Subcutaneous abdominal adipose tissue (tissue), 5 donors: ENCODE measurements at regions not wholly inside any gene's neighbourhood (a gene's known extent, or its start where the extent isn't known, plus 50 kb on each side); places are given as distances from the start of the nearest gene placed in this dataset.
"Not testable (repeated sequence)": the region's sequence is repeated elsewhere in the genome, so short reads cannot be mapped to it uniquely, and the experiment has no call there.

Experiments
- H3K27ac ChIP-seq: one replicate; pipeline ENCODE4 v1.7.0; 2013; ENCODE audit warnings: low read depth, mild to moderate bottlenecking, inconsistent platforms, low read length, moderate library complexity
- H3K27me3 ChIP-seq, 5 donors: one replicate each; pipeline ENCODE4 v1.7.0; 2013; ENCODE audit warnings: low read length in 5 of 5, inconsistent platforms in 1 of 5; ENCODE audit not compliant: control insufficient read depth in 5 of 5, insufficient read depth in 4 of 5
- H3K36me3 ChIP-seq, 5 donors: one replicate each; pipeline ENCODE4 v1.7.0; 2013; ENCODE audit warnings: low read length in 5 of 5; ENCODE audit not compliant: control insufficient read depth in 5 of 5, insufficient read depth in 5 of 5
- H3K4me1 ChIP-seq, 5 donors: one replicate each; pipeline ENCODE4 v1.7.0; 2013; ENCODE audit warnings: low read length in 5 of 5, mild to moderate bottlenecking in 3 of 5, moderate library complexity in 1 of 5; ENCODE audit not compliant: control insufficient read depth in 5 of 5, insufficient read depth in 5 of 5
- H3K4me3 ChIP-seq, 5 donors: one replicate each; pipeline ENCODE4 v1.7.0; 2013; ENCODE audit warnings: low read length in 5 of 5, low read depth in 1 of 5
- H3K9ac ChIP-seq, 5 donors: one replicate each; pipeline ENCODE4 v1.7.0; 2013; ENCODE audit warnings: low read length in 5 of 5, mild to moderate bottlenecking in 4 of 5, moderate library complexity in 3 of 5
- H3K9me3 ChIP-seq, 5 donors: one replicate each; pipeline ENCODE4 v1.7.0; 2013; ENCODE audit warnings: low read length in 5 of 5; ENCODE audit not compliant: control insufficient read depth in 5 of 5
- donor health status: healthy.
- donor health status: healthy.
- donor health status: healthy.
- donor health status: healthy.
- donor health status: healthy.

- peaks cover 0 to 8% (median 0%) of the 10 kb centered on the region in 5 donors for H3K27me3 ChIP-seq
- H3K27ac ChIP-seq: no peak overlapping the region
- peaks cover 0 to 4% (median 0%) of the 10 kb centered on the region in 5 donors for H3K4me1 ChIP-seq
Measured at GRCh38 chr11:69949327-69949726, 128.8 kb upstream of the ANO1 start.

GRCh38 chr11:69950120-69950519 is 128.0 kb upstream of the ANO1 start:
- Histone ChIP-seq H3K4me3 (no peak overlapping the region), H3K9me3 (peaks cover 0 to 11% (median 8%) of the 10 kb centered on the region in 5 donors), H3K9ac (no peak overlapping the region), H3K27me3 (peaks cover 0 to 8% (median 0%) of the 10 kb centered on the region in 5 donors), H3K4me1 (peaks cover 0 to 4% (median 0%) of the 10 kb centered on the region in 5 donors), H3K27ac (no peak overlapping the region), H3K36me3 (no peaks in the 10 kb centered on the region)

More at GRCh38 chr11:69949327-69949726, 128.8 kb upstream of the ANO1 start:
- H3K4me3 ChIP-seq: no peak overlapping the region
- H3K9ac ChIP-seq: no peak overlapping the region
- H3K36me3 ChIP-seq: no peaks in the 10 kb centered on the region
- H3K9me3 ChIP-seq: peaks cover 0 to 11% (median 8%) of the 10 kb centered on the region in 5 donors

GRCh38 chr11:69950621-69951020 is 127.5 kb upstream of the ANO1 start:
- Histone ChIP-seq H3K27me3 (peaks cover 0 to 8% (median 0%) of the 10 kb centered on the region in 5 donors), H3K4me1 (peaks cover 0 to 4% (median 0%) of the 10 kb centered on the region in 5 donors), H3K27ac (no peak overlapping the region), H3K9me3 (peaks cover 0 to 11% (median 8%) of the 10 kb centered on the region in 5 donors), H3K4me3 (no peak overlapping the region), H3K36me3 (no peaks in the 10 kb centered on the region), H3K9ac (no peak overlapping the region)

- H3K27me3 ChIP-seq: peaks cover 0 to 8% (median 4%) of the 10 kb centered on the region in 5 donors
- peaks cover 0 to 4% (median 0%) of the 10 kb centered on the region in 5 donors for H3K4me1 ChIP-seq
- H3K27ac ChIP-seq: no peak overlapping the region
- H3K9me3 ChIP-seq: peaks cover 0 to 11% (median 8%) of the 10 kb centered on the region in 5 donors
- H3K36me3 ChIP-seq: no peaks in the 10 kb centered on the region
- H3K4me3 ChIP-seq: no peak overlapping the region
- H3K9ac ChIP-seq: no peak overlapping the region
Measured at GRCh38 chr11:69951821-69952220, 126.3 kb upstream of the ANO1 start.

GRCh38 chr11:69952229-69952975 is 125.7 kb upstream of the ANO1 start:
- not testable (repeated sequence) for H3K27ac ChIP-seq, H3K4me3 ChIP-seq, H3K4me1 ChIP-seq, H3K27me3 ChIP-seq, H3K9ac ChIP-seq, H3K36me3 ChIP-seq
- H3K9me3 ChIP-seq: peaks cover 0 to 11% (median 8%) of the 10 kb centered on the region in 5 donors

GRCh38 chr11:69953356-69953755 is 124.8 kb upstream of the ANO1 start:
- Histone ChIP-seq H3K4me1 (peaks cover 0 to 4% (median 0%) of the 10 kb centered on the region in 5 donors), H3K27ac (no peak overlapping the region), H3K9me3 (peaks cover 0 to 11% (median 8%) of the 10 kb centered on the region in 5 donors), H3K36me3 (no peaks in the 10 kb centered on the region), H3K9ac (no peak overlapping the region), H3K27me3 (peaks cover 0 to 8% (median 6%) of the 10 kb centered on the region in 5 donors), H3K4me3 (no peak overlapping the region)

- Histone ChIP-seq H3K36me3 (no peaks in the 10 kb centered on the region), H3K9me3 (peaks cover 0 to 19% (median 12%) of the 10 kb centered on the region in 5 donors), H3K27ac (no peak overlapping the region), H3K9ac (no peak overlapping the region), H3K27me3 (peaks cover 0 to 6% (median 0%) of the 10 kb centered on the region in 5 donors), H3K4me1 (no peaks in the 10 kb centered on the region), H3K4me3 (no peak overlapping the region)
Measured at GRCh38 chr11:69954756-69955155, 123.4 kb upstream of the ANO1 start.

- Histone ChIP-seq H3K27ac (no peak overlapping the region), H3K4me3 (no peak overlapping the region), H3K4me1 (no peaks in the 10 kb centered on the region), H3K9me3 (peaks cover 0 to 10% (median 7%) of the 10 kb centered on the region in 5 donors), H3K36me3 (no peaks in the 10 kb centered on the region), H3K9ac (no peak overlapping the region), H3K27me3 (peaks cover 0 to 6% (median 0%) of the 10 kb centered on the region in 5 donors)
Measured at GRCh38 chr11:69956669-69957190, 121.4 kb upstream of the ANO1 start.

GRCh38 chr11:69957849-69958248 is 120.3 kb upstream of the ANO1 start:
- H3K9ac ChIP-seq: no peak overlapping the region
- H3K36me3 ChIP-seq: no peaks in the 10 kb centered on the region
- peaks cover 0 to 12% (median 7%) of the 10 kb centered on the region in 5 donors for H3K9me3 ChIP-seq
- peaks cover 0 to 6% (median 0%) of the 10 kb centered on the region in 5 donors for H3K27me3 ChIP-seq
- H3K4me3 ChIP-seq: no peak overlapping the region
- no peak overlapping the region for H3K27ac ChIP-seq
- no peaks in the 10 kb centered on the region for H3K4me1 ChIP-seq

- H3K4me3 ChIP-seq: no peak overlapping the region
- no peaks in the 10 kb centered on the region for H3K4me1 ChIP-seq
- peaks cover 0 to 12% (median 7%) of the 10 kb centered on the region in 5 donors for H3K9me3 ChIP-seq
- no peak overlapping the region for H3K9ac ChIP-seq
- H3K27ac ChIP-seq: no peak overlapping the region
- H3K27me3 ChIP-seq: peaks cover 0 to 6% (median 0%) of the 10 kb centered on the region in 5 donors
- H3K36me3 ChIP-seq: no peaks in the 10 kb centered on the region
Measured at GRCh38 chr11:69958308-69958707, 119.8 kb upstream of the ANO1 start.
